ENCODE measurements at regions not wholly inside any gene's neighbourhood (a gene's known extent, or its start where the extent isn't known, plus 50 kb on each side); places are given as distances from the start of the nearest gene placed in this dataset.

- Mint-ChIP-seq H3K27me3 (no peaks in the 10 kb centered on the region), H3K36me3 (no peaks in the 10 kb centered on the region), H3K9me3 (ENCODE audit: low read depth) (peaks cover 3% of the 10 kb centered on the region), H3K27ac (no peak overlapping the region), H3K4me3 (no peak overlapping the region), H3K4me1 (ENCODE audit: low read depth) (no peaks in the 10 kb centered on the region)
Measured at GRCh38 chr5:15391704-15392397, 108.1 kb upstream of the FBXL7 start.

GRCh38 chr5:15388866-15389265 is 111.1 kb upstream of the FBXL7 start:
- Mint-ChIP-seq H3K4me3 (no peak overlapping the region), H3K27me3 (no peaks in the 10 kb centered on the region), H3K4me1 (ENCODE audit: low read depth) (no peaks in the 10 kb centered on the region), H3K36me3 (no peaks in the 10 kb centered on the region), H3K27ac (no peak overlapping the region), H3K9me3 (ENCODE audit: low read depth) (peaks cover 4% of the 10 kb centered on the region)

GRCh38 chr5:15387931-15388524 is 112.0 kb upstream of the FBXL7 start:
- no peak overlapping the region for H3K4me3 Mint-ChIP-seq
- no peaks in the 10 kb centered on the region for H3K27me3 Mint-ChIP-seq
- no peaks in the 10 kb centered on the region for H3K36me3 Mint-ChIP-seq
- no peaks in the 10 kb centered on the region for H3K4me1 Mint-ChIP-seq (ENCODE audit: low read depth)
- H3K27ac Mint-ChIP-seq, result no peak overlapping the region
- peaks cover 4% of the 10 kb centered on the region for H3K9me3 Mint-ChIP-seq (ENCODE audit: low read depth)

- no peak overlapping the region for H3K27ac Mint-ChIP-seq
- H3K4me1 Mint-ChIP-seq (ENCODE audit: low read depth), result no peaks in the 10 kb centered on the region
- H3K36me3 Mint-ChIP-seq, result no peaks in the 10 kb centered on the region
- H3K9me3 Mint-ChIP-seq (ENCODE audit: low read depth), result peaks cover 4% of the 10 kb centered on the region
- H3K27me3 Mint-ChIP-seq, result no peaks in the 10 kb centered on the region
- H3K4me3 Mint-ChIP-seq, result no peak overlapping the region
Measured at GRCh38 chr5:15386122-15386521, 113.9 kb upstream of the FBXL7 start.

- Mint-ChIP-seq H3K36me3 (no peaks in the 10 kb centered on the region), H3K4me1 (ENCODE audit: low read depth) (no peaks in the 10 kb centered on the region), H3K4me3 (no peak overlapping the region), H3K27me3 (no peaks in the 10 kb centered on the region), H3K9me3 (ENCODE audit: low read depth) (peaks cover 4% of the 10 kb centered on the region), H3K27ac (no peak overlapping the region)
Measured at GRCh38 chr5:15385553-15385952, 114.4 kb upstream of the FBXL7 start.

- H3K4me3 Mint-ChIP-seq, result no peak overlapping the region
Measured at GRCh38 chr5:15385037-15385436, 114.9 kb upstream of the FBXL7 start.

GRCh38 chr5:15384581-15384980 is 115.4 kb upstream of the FBXL7 start:
- Mint-ChIP-seq H3K36me3 (no peaks in the 10 kb centered on the region), H3K4me1 (ENCODE audit: low read depth) (no peaks in the 10 kb centered on the region), H3K27me3 (no peaks in the 10 kb centered on the region), H3K9me3 (ENCODE audit: low read depth) (peaks cover 4% of the 10 kb centered on the region), H3K27ac (no peak overlapping the region), H3K4me3 (no peak overlapping the region)

More at GRCh38 chr5:15385037-15385436, 114.9 kb upstream of the FBXL7 start:
- Mint-ChIP-seq H3K36me3 (no peaks in the 10 kb centered on the region), H3K27me3 (no peaks in the 10 kb centered on the region), H3K27ac (no peak overlapping the region), H3K9me3 (ENCODE audit: low read depth) (peaks cover 4% of the 10 kb centered on the region), H3K4me1 (ENCODE audit: low read depth) (no peaks in the 10 kb centered on the region)

- Mint-ChIP-seq H3K27me3 (no peaks in the 10 kb centered on the region), H3K4me3 (no peak overlapping the region), H3K9me3 (ENCODE audit: low read depth) (peaks cover 4% of the 10 kb centered on the region)
Measured at GRCh38 chr5:15384176-15384575, 115.8 kb upstream of the FBXL7 start.

GRCh38 chr5:15383469-15383868 is 116.5 kb upstream of the FBXL7 start:
- Mint-ChIP-seq H3K27ac (no peak overlapping the region), H3K4me3 (no peak overlapping the region), H3K36me3 (no peaks in the 10 kb centered on the region), H3K9me3 (ENCODE audit: low read depth) (peaks cover 4% of the 10 kb centered on the region), H3K4me1 (ENCODE audit: low read depth) (no peaks in the 10 kb centered on the region), H3K27me3 (no peaks in the 10 kb centered on the region)

More at GRCh38 chr5:15384176-15384575, 115.8 kb upstream of the FBXL7 start:
- H3K27ac Mint-ChIP-seq, result no peak overlapping the region
- no peaks in the 10 kb centered on the region for H3K4me1 Mint-ChIP-seq (ENCODE audit: low read depth)
- H3K36me3 Mint-ChIP-seq, result no peaks in the 10 kb centered on the region

GRCh38 chr5:15383021-15383420 is 117.0 kb upstream of the FBXL7 start:
- H3K27me3 Mint-ChIP-seq, result no peaks in the 10 kb centered on the region
- H3K36me3 Mint-ChIP-seq, result no peaks in the 10 kb centered on the region
- peaks cover 4% of the 10 kb centered on the region for H3K9me3 Mint-ChIP-seq (ENCODE audit: low read depth)
- H3K27ac Mint-ChIP-seq, result no peak overlapping the region
- H3K4me3 Mint-ChIP-seq, result no peak overlapping the region
- H3K4me1 Mint-ChIP-seq (ENCODE audit: low read depth), result no peaks in the 10 kb centered on the region

- H3K4me3 Mint-ChIP-seq, result no peak overlapping the region
- no peaks in the 10 kb centered on the region for H3K4me1 Mint-ChIP-seq (ENCODE audit: low read depth)
- H3K9me3 Mint-ChIP-seq (ENCODE audit: low read depth), result peaks cover 8% of the 10 kb centered on the region
- H3K36me3 Mint-ChIP-seq, result no peaks in the 10 kb centered on the region
- H3K27ac Mint-ChIP-seq, result no peak overlapping the region
- no peaks in the 10 kb centered on the region for H3K27me3 Mint-ChIP-seq
Measured at GRCh38 chr5:15377573-15378340, 122.2 kb upstream of the FBXL7 start.

- Mint-ChIP-seq H3K36me3 (no peaks in the 10 kb centered on the region), H3K27ac (no peak overlapping the region), H3K27me3 (no peaks in the 10 kb centered on the region), H3K4me3 (no peak overlapping the region), H3K9me3 (ENCODE audit: low read depth) (peaks cover 8% of the 10 kb centered on the region), H3K4me1 (ENCODE audit: low read depth) (no peaks in the 10 kb centered on the region)
Measured at GRCh38 chr5:15376803-15377202, 123.2 kb upstream of the FBXL7 start.

GRCh38 chr5:15376088-15376487 is 123.9 kb upstream of the FBXL7 start:
- Mint-ChIP-seq H3K27ac (no peak overlapping the region), H3K36me3 (no peaks in the 10 kb centered on the region), H3K27me3 (no peaks in the 10 kb centered on the region), H3K4me1 (ENCODE audit: low read depth) (no peaks in the 10 kb centered on the region), H3K4me3 (no peak overlapping the region), H3K9me3 (ENCODE audit: low read depth) (peaks cover 8% of the 10 kb centered on the region)

- no peak overlapping the region for H3K4me3 Mint-ChIP-seq
- H3K27me3 Mint-ChIP-seq, result no peaks in the 10 kb centered on the region
- H3K4me1 Mint-ChIP-seq (ENCODE audit: low read depth), result no peaks in the 10 kb centered on the region
- peaks cover 8% of the 10 kb centered on the region for H3K9me3 Mint-ChIP-seq (ENCODE audit: low read depth)
- H3K27ac Mint-ChIP-seq, result no peak overlapping the region
- H3K36me3 Mint-ChIP-seq, result no peaks in the 10 kb centered on the region
Measured at GRCh38 chr5:15375559-15375958, 124.4 kb upstream of the FBXL7 start.

- Mint-ChIP-seq H3K9me3 (ENCODE audit: low read depth) (peaks cover 8% of the 10 kb centered on the region), H3K36me3 (no peaks in the 10 kb centered on the region), H3K27me3 (no peaks in the 10 kb centered on the region), H3K4me3 (no peak overlapping the region), H3K4me1 (ENCODE audit: low read depth) (no peaks in the 10 kb centered on the region), H3K27ac (no peak overlapping the region)
Measured at GRCh38 chr5:15374886-15375285, 125.1 kb upstream of the FBXL7 start.
